ENCODE measurements at regions not wholly inside any gene's neighbourhood (a gene's known extent, or its start where the extent isn't known, plus 50 kb on each side); places are given as distances from the start of the nearest gene placed in this dataset.

GRCh38 chr2:103402944-103403343 is 641.1 kb downstream of the TMEM182 start:
- TF ChIP-seq CTCF (IDR thresholded peaks at IDR 0.05): no peak
- no peak for TF ChIP-seq POLR2A (IDR thresholded peaks at IDR 0.05)
